C4-2B (cell line): ENCODE measurements at regions not wholly inside any gene's neighbourhood (a gene's known extent, or its start where the extent isn't known, plus 50 kb on each side); places are given as distances from the start of the nearest gene placed in this dataset.

ENCODE experiments used
- CTCF ChIP-seq: fragments of 450-650 bp; conservative IDR thresholded peaks from 2 replicates; pipeline ENCODE4 v1.5.1; 2017; ENCODE audit warnings: mild to moderate bottlenecking
- ZFX ChIP-seq: fragments of 450-650 bp; IDR thresholded peaks from 2 replicates; pipeline ENCODE4 v1.6.1; 2017

- TF ChIP-seq CTCF (no peak), ZFX (no peak)
These were observed 154.7 kb upstream of the CDK1 start for GRCh38 chr10:60623627-60624026.
